Gastrocnemius medialis (tissue), 4 donors: ENCODE measurements at regions not wholly inside any gene's neighbourhood (a gene's known extent, or its start where the extent isn't known, plus 50 kb on each side); places are given as distances from the start of the nearest gene placed in this dataset.

Experiments used
- ATAC-seq, 2 donors: fragments of 150-250 bp; one replicate each; pipeline ENCODE4 v1.9.1; 2016
- DNase-seq, 2 donors: peaks; one replicate each; pipeline ENCODE4 v3.0.0-alpha.2; 2019
- H3K27ac ChIP-seq, 4 donors: fragments of 200-600 bp; sonication (generic); 1 replicate in 1 of 4; 2 replicates in 3 of 4; pipeline ENCODE4 v1.5.1; 2016 to 2018; ENCODE audit warnings: mild to moderate bottlenecking in 2 of 4, moderate library complexity in 1 of 4
- H3K27me3 ChIP-seq, 3 donors: fragments of 200-600 bp; sonication (generic) in 2 of 3; 1 replicate in 1 of 3; 2 replicates in 2 of 3; pipeline versions ENCODE4 v1.5.1 to v1.6.0; 2016 to 2019; ENCODE audit warnings: mild to moderate bottlenecking in 1 of 3, moderate library complexity in 1 of 3
- H3K36me3 ChIP-seq, 2 donors: fragments of 200-600 bp; sonication (generic) in 1 of 2; one replicate each; pipeline ENCODE4 v1.5.1; 2017 to 2018
- H3K4me1 ChIP-seq, 2 donors: fragments of 200-600 bp; sonication (generic) in 1 of 2; one replicate each; pipeline ENCODE4 v1.5.1; 2016 to 2017; ENCODE audit warnings: mild to moderate bottlenecking in 2 of 2
- H3K4me3 ChIP-seq, 4 donors: fragments of 200-600 bp; sonication (generic) in 3 of 4; 1 replicate in 1 of 4; 2 replicates in 3 of 4; pipeline ENCODE4 v1.5.1; 2016 to 2019; ENCODE audit warnings: mild to moderate bottlenecking in 2 of 4
- H3K9me3 ChIP-seq, 3 donors: fragments of 200-600 bp; sonication (generic) in 2 of 3; 1 replicate in 1 of 3; 2 replicates in 2 of 3; pipeline ENCODE4 v1.5.1; 2016 to 2019
- POLR2A ChIP-seq, 2 donors: fragments of 450-650 bp; IDR thresholded peaks; one replicate each; pipeline ENCODE4 v1.6.1; 2017; ENCODE audit warnings: antibody characterized with exemption in 2 of 2, mild to moderate bottlenecking in 2 of 2, moderate library complexity in 2 of 2
- in situ Hi-C, 4 donors: fragments of 200-750 bp; cut with MboI; loops; one replicate each; pipeline versions ENCODE4 v1.15.0 to v1.8.0; 2017; ENCODE audit warnings: low sequenced_read_pairs in 4 of 4
- intact Hi-C: fragments of 100-400 bp; cut with DNase I; formaldehyde crosslinking; loops from one replicate; pipeline ENCODE4 v1.15.1; 2023; ENCODE audit warnings: low total_unique reads
- TF ChIP-seq, protein P1 (sequence below), 5 experiments: fragments of 450-650 bp in 3 of 5; fragments of 200-600 bp in 2 of 5; sonication (generic) in 2 of 5; IDR thresholded peaks in 4 of 5; conservative IDR thresholded peaks in 1 of 5; 1 replicate in 4 of 5; 2 replicates in 1 of 5; pipeline ENCODE4 v1.5.1; 2016 to 2019; ENCODE audit warnings: antibody characterized with exemption in 5 of 5, mild to moderate bottlenecking in 3 of 5, moderate library complexity in 3 of 5

- TF ChIP-seq POLR2A (IDR thresholded peaks at IDR 0.05): no peak
- ATAC-seq (no peak), DNase-seq (no peak)
- Histone ChIP-seq H3K9me3 (no peaks in the 10 kb centered on the region), H3K27ac (no peak overlapping the region), H3K4me1 (no peaks in the 10 kb centered on the region), H3K4me3 (no peak overlapping the region), H3K27me3 (no peaks in the 10 kb centered on the region), H3K36me3 (no peaks in the 10 kb centered on the region)
- intact Hi-C loops (no loop called here), in situ Hi-C loops (no loop called here)
Measured at GRCh38 chr9:82645600-82645999, 417.3 kb downstream of the RASEF start.

GRCh38 chr9:82650368-82650767 is 412.6 kb downstream of the RASEF start:
- H3K4me3 ChIP-seq: no peak overlapping the region
- no peaks in the 10 kb centered on the region for H3K4me1 ChIP-seq
- no peak for TF ChIP-seq POLR2A (IDR thresholded peaks at IDR 0.05)
- TF ChIP-seq, protein P1, sequence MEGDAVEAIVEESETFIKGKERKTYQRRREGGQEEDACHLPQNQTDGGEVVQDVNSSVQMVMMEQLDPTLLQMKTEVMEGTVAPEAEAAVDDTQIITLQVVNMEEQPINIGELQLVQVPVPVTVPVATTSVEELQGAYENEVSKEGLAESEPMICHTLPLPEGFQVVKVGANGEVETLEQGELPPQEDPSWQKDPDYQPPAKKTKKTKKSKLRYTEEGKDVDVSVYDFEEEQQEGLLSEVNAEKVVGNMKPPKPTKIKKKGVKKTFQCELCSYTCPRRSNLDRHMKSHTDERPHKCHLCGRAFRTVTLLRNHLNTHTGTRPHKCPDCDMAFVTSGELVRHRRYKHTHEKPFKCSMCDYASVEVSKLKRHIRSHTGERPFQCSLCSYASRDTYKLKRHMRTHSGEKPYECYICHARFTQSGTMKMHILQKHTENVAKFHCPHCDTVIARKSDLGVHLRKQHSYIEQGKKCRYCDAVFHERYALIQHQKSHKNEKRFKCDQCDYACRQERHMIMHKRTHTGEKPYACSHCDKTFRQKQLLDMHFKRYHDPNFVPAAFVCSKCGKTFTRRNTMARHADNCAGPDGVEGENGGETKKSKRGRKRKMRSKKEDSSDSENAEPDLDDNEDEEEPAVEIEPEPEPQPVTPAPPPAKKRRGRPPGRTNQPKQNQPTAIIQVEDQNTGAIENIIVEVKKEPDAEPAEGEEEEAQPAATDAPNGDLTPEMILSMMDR (IDR thresholded peaks at IDR 0.05 in 4 of 5, conservative IDR thresholded peaks at IDR 0.05 in 1 of 5): no peak
- intact Hi-C loops: no loop called here
- no peaks in the 10 kb centered on the region for H3K9me3 ChIP-seq
- no peak overlapping the region for H3K27ac ChIP-seq
- H3K36me3 ChIP-seq: no peaks in the 10 kb centered on the region
- DNase-seq (no peak), ATAC-seq (no peak)
- no peaks in the 10 kb centered on the region for H3K27me3 ChIP-seq
- in situ Hi-C loops: no loop called here

- intact Hi-C loops: no loop called here
- in situ Hi-C loops: no loop called here
- Histone ChIP-seq H3K4me1 (no peaks in the 10 kb centered on the region), H3K4me3 (no peak overlapping the region), H3K27ac (no peak overlapping the region), H3K9me3 (no peaks in the 10 kb centered on the region), H3K36me3 (no peaks in the 10 kb centered on the region), H3K27me3 (no peaks in the 10 kb centered on the region)
- TF ChIP-seq, protein P1 (IDR thresholded peaks at IDR 0.05 in 4 of 5, conservative IDR thresholded peaks at IDR 0.05 in 1 of 5): no peak
- TF ChIP-seq POLR2A (IDR thresholded peaks at IDR 0.05): no peak
- ATAC-seq (no peak), DNase-seq (no peak)
Measured at GRCh38 chr9:82651474-82651873, 411.5 kb downstream of the RASEF start.

GRCh38 chr9:82665324-82665723 is 397.6 kb downstream of the RASEF start:
- Histone ChIP-seq H3K4me3 (no peak overlapping the region), H3K9me3 (no peaks in the 10 kb centered on the region), H3K27ac (no peak overlapping the region), H3K27me3 (no peaks in the 10 kb centered on the region), H3K4me1 (no peaks in the 10 kb centered on the region), H3K36me3 (no peaks in the 10 kb centered on the region)
- ATAC-seq (no peak), DNase-seq (no peak)
- intact Hi-C loops (no loop called here), in situ Hi-C loops (no loop called here)
- TF ChIP-seq, protein P1 (IDR thresholded peaks at IDR 0.05 in 4 of 5, conservative IDR thresholded peaks at IDR 0.05 in 1 of 5): no peak
- no peak for TF ChIP-seq POLR2A (IDR thresholded peaks at IDR 0.05)

- Histone ChIP-seq H3K4me3 (no peak overlapping the region), H3K27ac (no peak overlapping the region), H3K4me1 (no peaks in the 10 kb centered on the region), H3K9me3 (no peaks in the 10 kb centered on the region), H3K27me3 (no peaks in the 10 kb centered on the region), H3K36me3 (no peaks in the 10 kb centered on the region)
- ATAC-seq (no peak), DNase-seq (no peak)
- TF ChIP-seq, protein P1 (IDR thresholded peaks at IDR 0.05 in 4 of 5, conservative IDR thresholded peaks at IDR 0.05 in 1 of 5): no peak
- TF ChIP-seq POLR2A (IDR thresholded peaks at IDR 0.05): no peak
- intact Hi-C loops: no loop called here
- in situ Hi-C loops: no loop called here
Measured at GRCh38 chr9:82668689-82669199, 394.2 kb downstream of the RASEF start.
